Body of pancreas (tissue), 4 donors: ENCODE measurements at regions not wholly inside any gene's neighbourhood (a gene's known extent, or its start where the extent isn't known, plus 50 kb on each side); places are given as distances from the start of the nearest gene placed in this dataset.

ENCODE experiments used
- CTCF ChIP-seq, 7 experiments: fragments of 450-650 bp in 4 of 7; fragments of 200-600 bp in 3 of 7; sonication (generic) in 3 of 7; IDR thresholded peaks; one replicate each; pipeline ENCODE4 v1.5.1; 2016 to 2019; ENCODE audit warnings: antibody characterized with exemption in 7 of 7
- POLR2A ChIP-seq, 3 donors: fragments of 450-650 bp; IDR thresholded peaks; one replicate each; pipeline ENCODE4 v1.6.1; 2016; ENCODE audit warnings: antibody characterized with exemption in 3 of 3, mild to moderate bottlenecking in 2 of 3

- no peak for TF ChIP-seq CTCF (IDR thresholded peaks at IDR 0.05)
- no peak for TF ChIP-seq POLR2A (IDR thresholded peaks at IDR 0.05)
Measured at GRCh38 chr1:239317948-239318347, 68.4 kb upstream of the CHRM3 start.
